ENCODE measurements at regions not wholly inside any gene's neighbourhood (a gene's known extent, or its start where the extent isn't known, plus 50 kb on each side); places are given as distances from the start of the nearest gene placed in this dataset.

DNA sequence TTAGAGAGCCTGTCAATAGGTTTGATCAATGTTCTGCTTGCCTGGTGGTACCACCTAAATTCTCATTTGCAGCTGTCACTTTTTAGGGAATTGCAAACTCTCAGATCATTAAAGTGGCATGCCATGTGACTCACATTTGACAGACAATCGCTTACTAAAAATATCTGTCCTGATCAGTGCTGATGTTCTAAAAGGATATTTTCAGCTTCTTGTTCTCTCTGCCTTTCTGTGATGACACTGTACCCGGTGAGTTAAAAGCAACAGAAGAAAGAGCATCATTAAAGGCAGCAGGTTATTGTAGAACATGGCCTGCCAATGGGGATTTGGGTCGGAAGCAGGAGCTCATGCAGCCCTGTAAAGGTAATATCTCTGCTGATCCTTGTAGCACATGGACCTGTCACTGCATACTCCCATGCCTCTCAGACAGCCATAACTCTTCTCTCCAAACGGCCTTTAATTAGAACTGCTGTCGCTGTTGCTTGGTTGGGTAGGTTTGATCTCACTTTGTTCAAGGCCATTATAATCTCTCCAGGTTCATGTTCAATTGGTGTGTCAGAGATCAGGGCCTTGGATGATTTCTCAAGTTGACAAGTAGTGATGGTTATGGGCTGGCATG is 441.3 kb upstream of the DEPDC1 start:
- Mint-ChIP-seq H3K27me3 (no peaks in the 10 kb centered on the region), H3K4me3 (no peak overlapping the region), H3K9me3 (no peaks in the 10 kb centered on the region), H3K36me3 (no peaks in the 10 kb centered on the region), H3K27ac (no peak overlapping the region), H3K4me1 (ENCODE audit: unreplicated experiment) (no peaks in the 10 kb centered on the region)
- DNase-seq (ENCODE audit: extremely low spot score, unreplicated experiment), result no peak
- TF ChIP-seq, protein P1, sequence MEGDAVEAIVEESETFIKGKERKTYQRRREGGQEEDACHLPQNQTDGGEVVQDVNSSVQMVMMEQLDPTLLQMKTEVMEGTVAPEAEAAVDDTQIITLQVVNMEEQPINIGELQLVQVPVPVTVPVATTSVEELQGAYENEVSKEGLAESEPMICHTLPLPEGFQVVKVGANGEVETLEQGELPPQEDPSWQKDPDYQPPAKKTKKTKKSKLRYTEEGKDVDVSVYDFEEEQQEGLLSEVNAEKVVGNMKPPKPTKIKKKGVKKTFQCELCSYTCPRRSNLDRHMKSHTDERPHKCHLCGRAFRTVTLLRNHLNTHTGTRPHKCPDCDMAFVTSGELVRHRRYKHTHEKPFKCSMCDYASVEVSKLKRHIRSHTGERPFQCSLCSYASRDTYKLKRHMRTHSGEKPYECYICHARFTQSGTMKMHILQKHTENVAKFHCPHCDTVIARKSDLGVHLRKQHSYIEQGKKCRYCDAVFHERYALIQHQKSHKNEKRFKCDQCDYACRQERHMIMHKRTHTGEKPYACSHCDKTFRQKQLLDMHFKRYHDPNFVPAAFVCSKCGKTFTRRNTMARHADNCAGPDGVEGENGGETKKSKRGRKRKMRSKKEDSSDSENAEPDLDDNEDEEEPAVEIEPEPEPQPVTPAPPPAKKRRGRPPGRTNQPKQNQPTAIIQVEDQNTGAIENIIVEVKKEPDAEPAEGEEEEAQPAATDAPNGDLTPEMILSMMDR (conservative IDR thresholded peaks at IDR 0.05), result no peak

DNA sequence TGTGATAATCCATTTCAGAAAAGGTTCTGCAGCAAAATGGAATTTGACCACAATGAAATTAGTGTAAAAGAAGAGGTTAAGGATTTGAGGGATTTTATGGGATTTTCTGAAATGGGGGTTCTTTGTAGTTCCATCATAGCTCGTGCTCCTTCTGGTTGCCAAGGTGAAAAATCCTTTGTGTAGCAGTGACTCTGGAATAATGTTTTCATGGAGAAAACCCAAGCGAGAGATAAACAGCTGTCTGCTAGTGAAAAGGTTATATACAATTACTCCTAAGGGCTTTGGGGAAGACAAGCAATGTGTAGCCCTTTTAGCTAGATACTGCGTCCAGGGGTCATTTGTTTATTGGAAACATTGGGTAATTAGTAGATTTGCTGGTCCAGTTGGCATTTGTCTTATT is 453.2 kb upstream of the DEPDC1 start:
- Mint-ChIP-seq H3K9me3 (no peaks in the 10 kb centered on the region), H3K4me1 (ENCODE audit: unreplicated experiment) (no peaks in the 10 kb centered on the region), H3K36me3 (no peaks in the 10 kb centered on the region), H3K27ac (no peak overlapping the region), H3K27me3 (no peaks in the 10 kb centered on the region), H3K4me3 (no peak overlapping the region)
- no peak for DNase-seq (ENCODE audit: extremely low spot score, unreplicated experiment)
- TF ChIP-seq, protein P1 (conservative IDR thresholded peaks at IDR 0.05), result no peak

DNA sequence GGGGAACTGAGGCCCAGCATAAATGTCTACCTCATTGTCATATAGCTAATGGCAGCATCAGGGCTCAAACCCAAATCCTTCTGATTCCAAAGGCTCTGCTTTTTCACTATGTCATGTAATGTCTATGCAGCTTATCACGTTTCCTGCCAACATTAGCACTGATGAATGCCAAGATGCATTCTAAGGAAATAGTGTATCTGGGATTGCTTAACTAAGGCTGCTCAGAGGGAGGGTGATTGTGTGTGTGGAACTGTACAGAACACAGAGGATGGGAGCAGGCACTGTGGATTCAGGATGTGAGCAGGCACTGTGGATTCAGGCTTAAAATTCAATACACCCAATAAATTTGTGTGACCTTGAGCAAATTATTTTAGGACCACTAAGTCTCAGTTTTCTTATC is 456.4 kb upstream of the DEPDC1 start:
- H3K27me3 Mint-ChIP-seq, result no peaks in the 10 kb centered on the region
- H3K27ac Mint-ChIP-seq, result no peak overlapping the region
- H3K36me3 Mint-ChIP-seq, result no peaks in the 10 kb centered on the region
- H3K9me3 Mint-ChIP-seq, result no peaks in the 10 kb centered on the region
- TF ChIP-seq, protein P1 (conservative IDR thresholded peaks at IDR 0.05), result no peak
- DNase-seq (ENCODE audit: extremely low spot score, unreplicated experiment), result no peak
- no peak overlapping the region for H3K4me3 Mint-ChIP-seq
- no peaks in the 10 kb centered on the region for H3K4me1 Mint-ChIP-seq (ENCODE audit: unreplicated experiment)

DNA sequence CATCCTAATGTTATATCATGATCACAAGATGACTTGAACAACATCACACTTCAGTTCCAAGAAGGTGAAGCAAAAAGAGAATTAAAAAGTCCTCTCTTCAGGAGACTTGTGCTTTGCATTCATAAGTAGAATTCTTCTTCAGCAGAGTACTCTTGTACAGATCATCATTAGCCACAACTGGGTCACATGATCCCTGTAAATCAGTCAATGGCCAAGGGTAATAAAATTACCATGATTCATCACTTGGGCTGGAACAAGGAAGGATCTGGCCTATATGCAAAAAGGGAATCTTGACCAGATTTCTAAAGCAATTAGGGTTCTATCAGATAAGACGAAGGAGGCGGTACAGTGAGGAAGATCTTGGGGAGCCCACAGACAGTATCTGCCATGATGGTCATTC is 458.0 kb upstream of the DEPDC1 start:
- H3K9me3 Mint-ChIP-seq, result no peaks in the 10 kb centered on the region
- no peaks in the 10 kb centered on the region for H3K27me3 Mint-ChIP-seq
- no peaks in the 10 kb centered on the region for H3K4me1 Mint-ChIP-seq (ENCODE audit: unreplicated experiment)
- no peak overlapping the region for H3K27ac Mint-ChIP-seq
- TF ChIP-seq, protein P1 (conservative IDR thresholded peaks at IDR 0.05), result no peak
- H3K4me3 Mint-ChIP-seq, result no peak overlapping the region
- H3K36me3 Mint-ChIP-seq, result no peaks in the 10 kb centered on the region
- no peak for DNase-seq (ENCODE audit: extremely low spot score, unreplicated experiment)

DNA sequence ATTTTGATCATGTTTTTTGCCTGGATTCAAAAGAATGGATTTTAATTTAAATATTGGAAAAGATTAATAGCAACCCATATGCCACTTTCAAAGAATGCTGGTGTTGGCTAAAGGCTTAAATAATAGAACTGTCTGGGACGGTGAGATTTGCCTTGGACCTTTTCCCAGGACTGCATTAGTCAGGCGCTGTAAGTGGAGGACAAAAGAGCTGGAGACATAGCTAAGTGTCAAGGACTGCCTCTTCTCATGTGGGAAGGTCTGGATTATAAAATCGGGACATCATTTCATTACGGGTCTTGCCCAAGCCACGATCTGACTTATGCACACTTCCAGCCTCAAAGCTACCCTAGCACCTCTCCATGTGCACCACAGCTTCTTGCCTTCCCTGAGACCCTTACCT is 458.5 kb upstream of the DEPDC1 start:
- Mint-ChIP-seq H3K4me1 (ENCODE audit: unreplicated experiment) (no peaks in the 10 kb centered on the region), H3K27ac (no peak overlapping the region), H3K9me3 (no peaks in the 10 kb centered on the region), H3K36me3 (no peaks in the 10 kb centered on the region), H3K27me3 (no peaks in the 10 kb centered on the region), H3K4me3 (no peak overlapping the region)
- TF ChIP-seq, protein P1 (conservative IDR thresholded peaks at IDR 0.05), result no peak
- DNase-seq (ENCODE audit: extremely low spot score, unreplicated experiment), result no peak

DNA sequence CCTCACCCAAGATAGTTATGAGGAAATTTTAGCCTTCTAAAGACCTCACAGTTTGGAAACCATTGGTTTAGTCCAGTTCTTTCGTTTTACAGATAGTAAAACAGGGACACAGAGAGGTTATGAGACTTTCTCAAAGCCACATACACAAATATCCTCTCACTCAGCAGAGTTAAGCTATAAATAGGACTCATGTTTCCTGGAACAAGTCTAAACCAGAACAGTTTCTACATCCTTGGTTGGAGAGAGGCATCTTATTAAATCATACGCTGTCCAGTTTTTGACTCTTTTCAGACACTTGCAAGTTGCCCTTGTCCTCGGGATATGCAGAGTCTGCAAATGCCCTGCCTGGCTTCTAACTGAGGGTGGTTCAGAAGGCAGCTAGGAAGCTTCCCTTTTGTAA is 462.1 kb upstream of the DEPDC1 start:
- no peak for DNase-seq (ENCODE audit: extremely low spot score, unreplicated experiment)
- no peak overlapping the region for H3K4me3 Mint-ChIP-seq
- no peaks in the 10 kb centered on the region for H3K27me3 Mint-ChIP-seq
- H3K27ac Mint-ChIP-seq, result no peak overlapping the region
- H3K9me3 Mint-ChIP-seq, result no peaks in the 10 kb centered on the region
- H3K36me3 Mint-ChIP-seq, result no peaks in the 10 kb centered on the region
- TF ChIP-seq, protein P1 (conservative IDR thresholded peaks at IDR 0.05), result no peak
- H3K4me1 Mint-ChIP-seq (ENCODE audit: unreplicated experiment), result no peaks in the 10 kb centered on the region
